ENCODE measurements at regions not wholly inside any gene's neighbourhood (a gene's known extent, or its start where the extent isn't known, plus 50 kb on each side); places are given as distances from the start of the nearest gene placed in this dataset.

DNA sequence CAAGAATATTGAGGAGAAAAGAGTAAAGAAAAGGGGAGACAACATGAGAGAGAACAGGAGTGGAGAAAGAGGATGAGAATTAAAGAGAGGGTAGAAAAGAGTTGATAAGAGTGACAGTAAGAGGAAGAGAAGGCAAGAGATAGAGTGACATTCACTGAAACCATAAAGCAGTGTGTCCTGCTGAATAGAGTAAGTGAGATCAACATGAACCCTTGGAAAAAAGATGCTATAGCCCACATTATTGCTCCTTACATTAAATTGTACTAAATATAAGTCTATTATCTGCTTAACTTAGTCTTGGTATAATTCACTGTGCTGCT lies 489.5 kb downstream of the SHISA9 start:
- FAIRE-seq, result no peak
- Histone ChIP-seq H2AFZ (ENCODE audit: low read length) (no peak overlapping the region), H3K4me3 (replicated peaks in 1 of 3; ENCODE audit: insufficient read depth in 1 of 3, low read depth in 2 of 3, low read length in 3 of 3) (no peak overlapping the region), H3K9ac (ENCODE audit: insufficient read depth, low read depth, low read length) (no peak overlapping the region), H3K27ac (ENCODE audit: extremely low read length, insufficient read depth, low read length) (no peak overlapping the region), H3K4me2 (ENCODE audit: low read depth, low read length) (no peak overlapping the region), H3K79me2 (ENCODE audit: insufficient read depth, low read length) (no peaks in the 10 kb centered on the region), H3K9me3 (ENCODE audit: low read length) (peaks cover under 1% of the 10 kb centered on the region), H3K27me3 (ENCODE audit: control insufficient read depth in 1 of 2, insufficient read depth in 2 of 2, low read length in 2 of 2) (0 out of 5 replicates have a peak, but pooled peaks cover 0 to 2% of the 10 kb centered on the region in 2 experiments), H4K20me1 (ENCODE audit: insufficient read depth, low read length) (no peaks in the 10 kb centered on the region), H3K4me1 (ENCODE audit: insufficient read depth, low read length) (no peaks in the 10 kb centered on the region), H3K36me3 (replicated peaks in 1 of 2; ENCODE audit: control insufficient read depth in 1 of 2, insufficient read depth in 2 of 2, low read length in 2 of 2) (no peaks in the 10 kb centered on the region)
- in situ Hi-C loops (cut with HindIII; ENCODE audit: extremely low pct_ligation_motif_present, low pct_unique_long_range_greater_than_20kb) (no loop called here), intact Hi-C loops (cut with micrococcal nuclease; ENCODE audit: unreplicated experiment) (no loop called here)
- POLR2A ChIA-PET, result no interaction called here
- CTCF ChIA-PET (ENCODE audit: low intra/inter-chr PET ratio, low total read pairs), result no interaction called here
- no peak for ATAC-seq
- no peak for DNase-seq (ENCODE audit: low spot score)
- TF ChIP-seq, protein P1, sequence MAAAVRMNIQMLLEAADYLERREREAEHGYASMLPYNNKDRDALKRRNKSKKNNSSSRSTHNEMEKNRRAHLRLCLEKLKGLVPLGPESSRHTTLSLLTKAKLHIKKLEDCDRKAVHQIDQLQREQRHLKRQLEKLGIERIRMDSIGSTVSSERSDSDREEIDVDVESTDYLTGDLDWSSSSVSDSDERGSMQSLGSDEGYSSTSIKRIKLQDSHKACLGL (CRISPR knock-in tag; IDR thresholded peaks at IDR 0.05), result no peak
- TF ChIP-seq PLRG1 (conservative IDR thresholded peaks at IDR 0.05), result 0 out of 2 replicates have a peak, but pooled peaks have one; percentile 71
- TF ChIP-seq FOXP1 (IDR thresholded peaks at IDR 0.05), result 0 out of 2 replicates have a peak, but pooled peaks have one; percentile 11
- TF ChIP-seq FOXP1 (CRISPR knock-in tag; IDR thresholded peaks at IDR 0.05), result no peak
- BruUV-seq (replicated peaks), result no TSS peak

DNA sequence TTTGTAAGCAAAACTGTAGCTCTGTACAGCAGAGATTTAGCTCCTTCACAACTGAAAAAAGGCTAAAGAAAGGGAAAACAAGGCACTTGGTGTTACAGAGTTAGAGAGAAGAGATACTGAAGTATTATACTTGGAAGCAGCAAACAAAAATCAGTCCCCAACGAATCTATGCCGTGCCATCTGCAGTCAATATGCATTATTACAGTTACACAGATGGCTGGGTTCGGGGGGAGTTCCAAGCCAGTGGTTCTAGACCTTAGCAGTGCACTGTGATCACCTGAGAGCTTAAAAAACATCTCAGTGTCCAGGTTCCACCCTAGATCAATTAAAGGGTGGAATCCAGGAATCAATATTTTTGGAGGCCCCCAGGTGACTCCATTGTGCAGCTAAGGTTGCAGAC lies 489.9 kb downstream of the SHISA9 start:
- Histone ChIP-seq H3K4me1 (ENCODE audit: insufficient read depth, low read length) (no peaks in the 10 kb centered on the region), H2AFZ (ENCODE audit: low read length) (no peak overlapping the region), H3K9me3 (ENCODE audit: low read length) (no peaks in the 10 kb centered on the region), H3K4me2 (ENCODE audit: low read depth, low read length) (no peak overlapping the region), H3K4me3 (replicated peaks in 1 of 3; ENCODE audit: insufficient read depth in 1 of 3, low read depth in 2 of 3, low read length in 3 of 3) (no peak overlapping the region), H3K9ac (ENCODE audit: insufficient read depth, low read depth, low read length) (no peak overlapping the region), H3K79me2 (ENCODE audit: insufficient read depth, low read length) (no peaks in the 10 kb centered on the region), H3K27ac (ENCODE audit: extremely low read length, insufficient read depth, low read length) (no peak overlapping the region), H3K36me3 (replicated peaks in 1 of 2; ENCODE audit: control insufficient read depth in 1 of 2, insufficient read depth in 2 of 2, low read length in 2 of 2) (no peaks in the 10 kb centered on the region), H4K20me1 (ENCODE audit: insufficient read depth, low read length) (no peaks in the 10 kb centered on the region), H3K27me3 (ENCODE audit: control insufficient read depth in 1 of 2, insufficient read depth in 2 of 2, low read length in 2 of 2) (0 out of 5 replicates have a peak, but pooled peaks cover 0 to 2% of the 10 kb centered on the region in 2 experiments)
- no peak for ATAC-seq
- in situ Hi-C loops (cut with HindIII; ENCODE audit: extremely low pct_ligation_motif_present, low pct_unique_long_range_greater_than_20kb), result no loop called here
- ChIA-PET CTCF (ENCODE audit: low intra/inter-chr PET ratio, low total read pairs) (no interaction called here), POLR2A (no interaction called here)
- BruUV-seq (replicated peaks), result no TSS peak
- intact Hi-C loops (cut with micrococcal nuclease; ENCODE audit: unreplicated experiment), result no loop called here
- WGBS (ENCODE audit: low lambda C conversion rate), result 0% methylated on average over 3 of the region's 3 CpGs
- DNase-seq (ENCODE audit: low spot score), result no peak
- FAIRE-seq, result no peak
- TF ChIP-seq BRCA1 (CRISPR knock-in tag; IDR thresholded peaks at IDR 0.05) (no peak), GTF2F1 (IDR thresholded peaks at IDR 0.05; ENCODE audit: low read length) (no peak), THAP11 (CRISPR knock-in tag; IDR thresholded peaks at IDR 0.05) (no peak), NFE2 (CRISPR knock-in tag; IDR thresholded peaks at IDR 0.05) (no peak), MIXL1 (CRISPR knock-in tag; IDR thresholded peaks at IDR 0.05) (no peak), ZNF607 (CRISPR knock-in tag; IDR thresholded peaks at IDR 0.05; ENCODE audit: borderline replicate concordance) (no peak), NONO (IDR thresholded peaks at IDR 0.05) (no peak), NONO (CRISPR knock-in tag; conservative IDR thresholded peaks at IDR 0.05) (no peak), PHF5A (CRISPR knock-in tag; IDR thresholded peaks at IDR 0.05; ENCODE audit: low read depth, unreplicated experiment) (no peak), CC2D1A (CRISPR knock-in tag; IDR thresholded peaks at IDR 0.05) (no peak), ZNF790 (CRISPR knock-in tag; IDR thresholded peaks at IDR 0.05; ENCODE audit: borderline replicate concordance) (no peak), PAX8 (CRISPR knock-in tag; IDR thresholded peaks at IDR 0.05; ENCODE audit: borderline replicate concordance) (no peak), PPARG (CRISPR knock-in tag; conservative IDR thresholded peaks at IDR 0.05) (no peak), ZSCAN20 (CRISPR knock-in tag; IDR thresholded peaks at IDR 0.05; ENCODE audit: borderline replicate concordance) (no peak)
- TF ChIP-seq, protein P2, sequence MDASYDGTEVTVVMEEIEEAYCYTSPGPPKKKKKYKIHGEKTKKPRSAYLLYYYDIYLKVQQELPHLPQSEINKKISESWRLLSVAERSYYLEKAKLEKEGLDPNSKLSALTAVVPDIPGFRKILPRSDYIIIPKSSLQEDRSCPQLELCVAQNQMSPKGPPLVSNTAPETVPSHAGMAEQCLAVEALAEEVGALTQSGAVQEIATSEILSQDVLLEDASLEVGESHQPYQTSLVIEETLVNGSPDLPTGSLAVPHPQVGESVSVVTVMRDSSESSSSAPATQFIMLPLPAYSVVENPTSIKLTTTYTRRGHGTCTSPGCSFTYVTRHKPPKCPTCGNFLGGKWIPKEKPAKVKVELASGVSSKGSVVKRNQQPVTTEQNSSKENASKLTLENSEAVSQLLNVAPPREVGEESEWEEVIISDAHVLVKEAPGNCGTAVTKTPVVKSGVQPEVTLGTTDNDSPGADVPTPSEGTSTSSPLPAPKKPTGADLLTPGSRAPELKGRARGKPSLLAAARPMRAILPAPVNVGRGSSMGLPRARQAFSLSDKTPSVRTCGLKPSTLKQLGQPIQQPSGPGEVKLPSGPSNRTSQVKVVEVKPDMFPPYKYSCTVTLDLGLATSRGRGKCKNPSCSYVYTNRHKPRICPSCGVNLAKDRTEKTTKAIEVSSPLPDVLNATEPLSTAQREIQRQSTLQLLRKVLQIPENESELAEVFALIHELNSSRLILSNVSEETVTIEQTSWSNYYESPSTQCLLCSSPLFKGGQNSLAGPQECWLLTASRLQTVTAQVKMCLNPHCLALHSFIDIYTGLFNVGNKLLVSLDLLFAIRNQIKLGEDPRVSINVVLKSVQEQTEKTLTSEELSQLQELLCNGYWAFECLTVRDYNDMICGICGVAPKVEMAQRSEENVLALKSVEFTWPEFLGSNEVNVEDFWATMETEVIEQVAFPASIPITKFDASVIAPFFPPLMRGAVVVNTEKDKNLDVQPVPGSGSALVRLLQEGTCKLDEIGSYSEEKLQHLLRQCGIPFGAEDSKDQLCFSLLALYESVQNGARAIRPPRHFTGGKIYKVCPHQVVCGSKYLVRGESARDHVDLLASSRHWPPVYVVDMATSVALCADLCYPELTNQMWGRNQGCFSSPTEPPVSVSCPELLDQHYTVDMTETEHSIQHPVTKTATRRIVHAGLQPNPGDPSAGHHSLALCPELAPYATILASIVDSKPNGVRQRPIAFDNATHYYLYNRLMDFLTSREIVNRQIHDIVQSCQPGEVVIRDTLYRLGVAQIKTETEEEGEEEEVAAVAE (CRISPR knock-in tag; IDR thresholded peaks at IDR 0.05; ENCODE audit: borderline replicate concordance), result no peak
